Endometrial microvascular endothelial cells (primary cell): ENCODE measurements at regions not wholly inside any gene's neighbourhood (a gene's known extent, or its start where the extent isn't known, plus 50 kb on each side); places are given as distances from the start of the nearest gene placed in this dataset.

ENCODE experiments used
- in situ Hi-C: cut with HindIII; loops from 2 replicates; pipeline ENCODE4 v1.10.0; 2017; ENCODE audit warnings: low sequenced_read_pairs, low pct_unique_long_range_greater_than_20kb; ENCODE audit errors: inconsistent ontology term

GRCh38 chr9:12922224-12922866 is 147.5 kb downstream of the LURAP1L start:
- in situ Hi-C loops: no loop called here

GRCh38 chr9:12923468-12924009 is 148.7 kb downstream of the LURAP1L start:
- in situ Hi-C loops: no loop called here

- in situ Hi-C loops: no loop called here
These were observed 156.1 kb downstream of the LURAP1L start for GRCh38 chr9:12930906-12931305.

GRCh38 chr9:12933957-12934356 is 159.1 kb downstream of the LURAP1L start:
- in situ Hi-C loops: no loop called here

- in situ Hi-C loops: no loop called here
These were observed 159.9 kb downstream of the LURAP1L start for GRCh38 chr9:12934545-12935272.

GRCh38 chr9:12935714-12936113 is 160.9 kb downstream of the LURAP1L start:
- in situ Hi-C loops: no loop called here

- in situ Hi-C loops: no loop called here
These were observed 179.6 kb downstream of the LURAP1L start for GRCh38 chr9:12954441-12954840.

- in situ Hi-C loops: no loop called here
These were observed 180.8 kb downstream of the LURAP1L start for GRCh38 chr9:12955510-12956163.

GRCh38 chr9:12956261-12956660 is 181.4 kb downstream of the LURAP1L start:
- in situ Hi-C loops: no loop called here

- in situ Hi-C loops: no loop called here
These were observed 182.0 kb downstream of the LURAP1L start for GRCh38 chr9:12956805-12957204.

GRCh38 chr9:12958279-12958678 is 183.5 kb downstream of the LURAP1L start:
- in situ Hi-C loops: no loop called here

- in situ Hi-C loops: no loop called here
These were observed 183.9 kb downstream of the LURAP1L start for GRCh38 chr9:12958708-12959107.

- in situ Hi-C loops: no loop called here
These were observed 186.5 kb downstream of the LURAP1L start for GRCh38 chr9:12961276-12961809.

GRCh38 chr9:12963537-12963936 is 188.7 kb downstream of the LURAP1L start:
- in situ Hi-C loops: no loop called here

- in situ Hi-C loops: no loop called here
These were observed 189.5 kb downstream of the LURAP1L start for GRCh38 chr9:12964271-12964670.

GRCh38 chr9:12965303-12965702 is 190.5 kb downstream of the LURAP1L start:
- in situ Hi-C loops: no loop called here

GRCh38 chr9:12968093-12968492 is 193.3 kb downstream of the LURAP1L start:
- in situ Hi-C loops: no loop called here

GRCh38 chr9:12972608-12973589 is 198.1 kb downstream of the LURAP1L start:
- in situ Hi-C loops: no loop called here
